ENCODE measurements at regions not wholly inside any gene's neighbourhood (a gene's known extent, or its start where the extent isn't known, plus 50 kb on each side); places are given as distances from the start of the nearest gene placed in this dataset.

DNA sequence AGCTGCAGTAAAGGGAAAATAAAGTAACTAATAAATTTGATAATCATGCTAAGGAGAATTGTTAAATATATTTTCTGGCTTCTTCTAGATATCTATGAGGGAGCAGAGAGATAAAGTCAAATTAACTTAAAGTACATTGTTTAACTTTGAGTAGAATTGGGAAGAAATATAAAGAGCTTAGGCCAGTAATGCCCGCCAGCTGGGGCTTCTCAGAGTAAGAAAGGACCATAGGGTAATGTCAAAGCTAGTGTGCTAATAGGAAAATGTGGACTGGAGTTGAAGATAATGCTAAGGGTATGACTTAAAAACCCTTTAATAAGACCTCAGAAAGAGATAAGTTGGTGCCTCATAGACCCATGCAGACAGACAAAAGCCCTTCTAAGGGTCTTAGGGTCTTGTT, 411.6 kb upstream of the ANO3 start:
- no peak for TF ChIP-seq CTCF (IDR thresholded peaks at IDR 0.05; ENCODE audit: low read depth, low read length)
- TF ChIP-seq EZH2phosphoT487 (IDR thresholded peaks at IDR 0.05; ENCODE audit: low read depth): no peak
